ENCODE measurements at regions not wholly inside any gene's neighbourhood (a gene's known extent, or its start where the extent isn't known, plus 50 kb on each side); places are given as distances from the start of the nearest gene placed in this dataset.

DNA sequence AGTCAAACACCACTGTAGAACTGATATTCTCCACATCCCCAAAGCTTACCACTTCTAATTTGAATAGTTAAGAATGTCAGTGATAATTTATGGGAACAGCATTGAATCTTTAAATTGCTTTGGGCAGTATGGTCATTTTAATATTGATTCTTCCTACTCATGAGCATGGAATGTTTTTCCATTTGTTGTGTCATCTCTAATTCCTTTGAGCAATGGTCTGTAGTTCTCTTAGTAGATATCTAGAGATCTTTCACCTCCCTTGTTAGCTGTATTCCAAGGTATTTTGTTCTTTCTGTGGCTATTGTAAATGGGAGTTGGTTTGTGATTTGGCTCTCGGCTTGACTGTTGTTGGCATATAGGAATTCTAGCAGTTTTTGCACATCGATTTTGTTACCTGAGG lies 1341.8 kb upstream of the CDH9 start:
- Histone ChIP-seq H4K20me1 (replicated peaks; ENCODE audit: insufficient read depth) (no peaks in the 10 kb centered on the region), H3F3A (replicated peaks; ENCODE audit: low read depth) (no peaks in the 10 kb centered on the region), H3K9me2 (ENCODE audit: insufficient read depth) (no peaks in the 10 kb centered on the region), H3K4me2 (no peak overlapping the region), H3K4me3 (no peak overlapping the region), H2AFZ (no peak overlapping the region), H3K27me3 (ENCODE audit: insufficient read depth) (no peaks in the 10 kb centered on the region), H3K4me1 (ENCODE audit: insufficient read depth) (no peaks in the 10 kb centered on the region), H3K79me2 (replicated peaks; ENCODE audit: insufficient read depth) (no peaks in the 10 kb centered on the region), H3K36me3 (ENCODE audit: insufficient read depth) (no peaks in the 10 kb centered on the region), H3K27ac (ENCODE audit: low read depth) (no peak overlapping the region)
- peaks cover 5% of the 10 kb centered on the region; the same call in 2 of the 3 replicates for H3K9me3 Mint-ChIP-seq
- TF ChIP-seq ZNF114 (CRISPR knock-in tag; IDR thresholded peaks at IDR 0.05) (no peak), ZNF331 (CRISPR knock-in tag; IDR thresholded peaks at IDR 0.05; ENCODE audit: low read depth) (no peak), EZH2phosphoT487 (IDR thresholded peaks at IDR 0.05; ENCODE audit: unreplicated experiment) (no peak), EZH2 (IDR thresholded peaks at IDR 0.05; ENCODE audit: low read depth, unreplicated experiment) (no peak), STAT1 (IDR thresholded peaks at IDR 0.05; ENCODE audit: unreplicated experiment) (no peak), JUNB (IDR thresholded peaks at IDR 0.05; ENCODE audit: unreplicated experiment) (no peak), NANOG (IDR thresholded peaks at IDR 0.05; ENCODE audit: borderline replicate concordance) (no peak), POLR2AphosphoS5 (IDR thresholded peaks at IDR 0.05; ENCODE audit: low read depth) (no peak), CREB1 (CRISPR knock-in tag; IDR thresholded peaks at IDR 0.05; ENCODE audit: low read depth) (no peak)
- TF ChIP-seq, protein P1, sequence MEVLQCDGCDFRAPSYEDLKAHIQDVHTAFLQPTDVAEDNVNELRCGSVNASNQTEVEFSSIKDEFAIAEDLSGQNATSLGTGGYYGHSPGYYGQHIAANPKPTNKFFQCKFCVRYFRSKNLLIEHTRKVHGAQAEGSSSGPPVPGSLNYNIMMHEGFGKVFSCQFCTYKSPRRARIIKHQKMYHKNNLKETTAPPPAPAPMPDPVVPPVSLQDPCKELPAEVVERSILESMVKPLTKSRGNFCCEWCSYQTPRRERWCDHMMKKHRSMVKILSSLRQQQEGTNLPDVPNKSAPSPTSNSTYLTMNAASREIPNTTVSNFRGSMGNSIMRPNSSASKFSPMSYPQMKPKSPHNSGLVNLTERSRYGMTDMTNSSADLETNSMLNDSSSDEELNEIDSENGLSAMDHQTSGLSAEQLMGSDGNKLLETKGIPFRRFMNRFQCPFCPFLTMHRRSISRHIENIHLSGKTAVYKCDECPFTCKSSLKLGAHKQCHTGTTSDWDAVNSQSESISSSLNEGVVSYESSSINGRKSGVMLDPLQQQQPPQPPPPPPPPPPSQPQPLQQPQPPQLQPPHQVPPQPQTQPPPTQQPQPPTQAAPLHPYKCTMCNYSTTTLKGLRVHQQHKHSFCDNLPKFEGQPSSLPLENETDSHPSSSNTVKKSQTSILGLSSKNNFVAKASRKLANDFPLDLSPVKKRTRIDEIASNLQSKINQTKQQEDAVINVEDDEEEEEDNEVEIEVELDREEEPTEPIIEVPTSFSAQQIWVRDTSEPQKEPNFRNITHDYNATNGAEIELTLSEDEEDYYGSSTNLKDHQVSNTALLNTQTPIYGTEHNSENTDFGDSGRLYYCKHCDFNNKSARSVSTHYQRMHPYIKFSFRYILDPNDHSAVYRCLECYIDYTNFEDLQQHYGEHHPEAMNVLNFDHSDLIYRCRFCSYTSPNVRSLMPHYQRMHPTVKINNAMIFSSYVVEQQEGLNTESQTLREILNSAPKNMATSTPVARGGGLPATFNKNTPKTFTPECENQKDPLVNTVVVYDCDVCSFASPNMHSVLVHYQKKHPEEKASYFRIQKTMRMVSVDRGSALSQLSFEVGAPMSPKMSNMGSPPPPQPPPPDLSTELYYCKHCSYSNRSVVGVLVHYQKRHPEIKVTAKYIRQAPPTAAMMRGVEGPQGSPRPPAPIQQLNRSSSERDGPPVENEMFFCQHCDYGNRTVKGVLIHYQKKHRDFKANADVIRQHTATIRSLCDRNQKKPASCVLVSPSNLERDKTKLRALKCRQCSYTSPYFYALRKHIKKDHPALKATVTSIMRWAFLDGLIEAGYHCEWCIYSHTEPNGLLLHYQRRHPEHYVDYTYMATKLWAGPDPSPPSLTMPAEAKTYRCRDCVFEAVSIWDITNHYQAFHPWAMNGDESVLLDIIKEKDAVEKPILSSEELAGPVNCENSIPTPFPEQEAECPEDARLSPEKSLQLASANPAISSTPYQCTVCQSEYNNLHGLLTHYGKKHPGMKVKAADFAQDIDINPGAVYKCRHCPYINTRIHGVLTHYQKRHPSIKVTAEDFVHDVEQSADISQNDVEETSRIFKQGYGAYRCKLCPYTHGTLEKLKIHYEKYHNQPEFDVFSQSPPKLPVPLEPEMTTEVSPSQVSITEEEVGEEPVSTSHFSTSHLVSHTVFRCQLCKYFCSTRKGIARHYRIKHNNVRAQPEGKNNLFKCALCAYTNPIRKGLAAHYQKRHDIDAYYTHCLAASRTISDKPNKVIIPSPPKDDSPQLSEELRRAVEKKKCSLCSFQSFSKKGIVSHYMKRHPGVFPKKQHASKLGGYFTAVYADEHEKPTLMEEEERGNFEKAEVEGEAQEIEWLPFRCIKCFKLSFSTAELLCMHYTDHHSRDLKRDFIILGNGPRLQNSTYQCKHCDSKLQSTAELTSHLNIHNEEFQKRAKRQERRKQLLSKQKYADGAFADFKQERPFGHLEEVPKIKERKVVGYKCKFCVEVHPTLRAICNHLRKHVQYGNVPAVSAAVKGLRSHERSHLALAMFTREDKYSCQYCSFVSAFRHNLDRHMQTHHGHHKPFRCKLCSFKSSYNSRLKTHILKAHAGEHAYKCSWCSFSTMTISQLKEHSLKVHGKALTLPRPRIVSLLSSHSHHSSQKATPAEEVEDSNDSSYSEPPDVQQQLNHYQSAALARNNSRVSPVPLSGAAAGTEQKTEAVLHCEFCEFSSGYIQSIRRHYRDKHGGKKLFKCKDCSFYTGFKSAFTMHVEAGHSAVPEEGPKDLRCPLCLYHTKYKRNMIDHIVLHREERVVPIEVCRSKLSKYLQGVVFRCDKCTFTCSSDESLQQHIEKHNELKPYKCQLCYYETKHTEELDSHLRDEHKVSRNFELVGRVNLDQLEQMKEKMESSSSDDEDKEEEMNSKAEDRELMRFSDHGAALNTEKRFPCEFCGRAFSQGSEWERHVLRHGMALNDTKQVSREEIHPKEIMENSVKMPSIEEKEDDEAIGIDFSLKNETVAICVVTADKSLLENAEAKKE (CRISPR knock-in tag; IDR thresholded peaks at IDR 0.05): no peak
- TF ChIP-seq, protein P2, sequence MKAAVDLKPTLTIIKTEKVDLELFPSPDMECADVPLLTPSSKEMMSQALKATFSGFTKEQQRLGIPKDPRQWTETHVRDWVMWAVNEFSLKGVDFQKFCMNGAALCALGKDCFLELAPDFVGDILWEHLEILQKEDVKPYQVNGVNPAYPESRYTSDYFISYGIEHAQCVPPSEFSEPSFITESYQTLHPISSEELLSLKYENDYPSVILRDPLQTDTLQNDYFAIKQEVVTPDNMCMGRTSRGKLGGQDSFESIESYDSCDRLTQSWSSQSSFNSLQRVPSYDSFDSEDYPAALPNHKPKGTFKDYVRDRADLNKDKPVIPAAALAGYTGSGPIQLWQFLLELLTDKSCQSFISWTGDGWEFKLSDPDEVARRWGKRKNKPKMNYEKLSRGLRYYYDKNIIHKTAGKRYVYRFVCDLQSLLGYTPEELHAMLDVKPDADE (IDR thresholded peaks at IDR 0.05): no peak
- TF ChIP-seq, protein P3, sequence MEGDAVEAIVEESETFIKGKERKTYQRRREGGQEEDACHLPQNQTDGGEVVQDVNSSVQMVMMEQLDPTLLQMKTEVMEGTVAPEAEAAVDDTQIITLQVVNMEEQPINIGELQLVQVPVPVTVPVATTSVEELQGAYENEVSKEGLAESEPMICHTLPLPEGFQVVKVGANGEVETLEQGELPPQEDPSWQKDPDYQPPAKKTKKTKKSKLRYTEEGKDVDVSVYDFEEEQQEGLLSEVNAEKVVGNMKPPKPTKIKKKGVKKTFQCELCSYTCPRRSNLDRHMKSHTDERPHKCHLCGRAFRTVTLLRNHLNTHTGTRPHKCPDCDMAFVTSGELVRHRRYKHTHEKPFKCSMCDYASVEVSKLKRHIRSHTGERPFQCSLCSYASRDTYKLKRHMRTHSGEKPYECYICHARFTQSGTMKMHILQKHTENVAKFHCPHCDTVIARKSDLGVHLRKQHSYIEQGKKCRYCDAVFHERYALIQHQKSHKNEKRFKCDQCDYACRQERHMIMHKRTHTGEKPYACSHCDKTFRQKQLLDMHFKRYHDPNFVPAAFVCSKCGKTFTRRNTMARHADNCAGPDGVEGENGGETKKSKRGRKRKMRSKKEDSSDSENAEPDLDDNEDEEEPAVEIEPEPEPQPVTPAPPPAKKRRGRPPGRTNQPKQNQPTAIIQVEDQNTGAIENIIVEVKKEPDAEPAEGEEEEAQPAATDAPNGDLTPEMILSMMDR (conservative IDR thresholded peaks at IDR 0.05; ENCODE audit: low read depth in 2 of 2): no peak
- TF ChIP-seq, protein P4, sequence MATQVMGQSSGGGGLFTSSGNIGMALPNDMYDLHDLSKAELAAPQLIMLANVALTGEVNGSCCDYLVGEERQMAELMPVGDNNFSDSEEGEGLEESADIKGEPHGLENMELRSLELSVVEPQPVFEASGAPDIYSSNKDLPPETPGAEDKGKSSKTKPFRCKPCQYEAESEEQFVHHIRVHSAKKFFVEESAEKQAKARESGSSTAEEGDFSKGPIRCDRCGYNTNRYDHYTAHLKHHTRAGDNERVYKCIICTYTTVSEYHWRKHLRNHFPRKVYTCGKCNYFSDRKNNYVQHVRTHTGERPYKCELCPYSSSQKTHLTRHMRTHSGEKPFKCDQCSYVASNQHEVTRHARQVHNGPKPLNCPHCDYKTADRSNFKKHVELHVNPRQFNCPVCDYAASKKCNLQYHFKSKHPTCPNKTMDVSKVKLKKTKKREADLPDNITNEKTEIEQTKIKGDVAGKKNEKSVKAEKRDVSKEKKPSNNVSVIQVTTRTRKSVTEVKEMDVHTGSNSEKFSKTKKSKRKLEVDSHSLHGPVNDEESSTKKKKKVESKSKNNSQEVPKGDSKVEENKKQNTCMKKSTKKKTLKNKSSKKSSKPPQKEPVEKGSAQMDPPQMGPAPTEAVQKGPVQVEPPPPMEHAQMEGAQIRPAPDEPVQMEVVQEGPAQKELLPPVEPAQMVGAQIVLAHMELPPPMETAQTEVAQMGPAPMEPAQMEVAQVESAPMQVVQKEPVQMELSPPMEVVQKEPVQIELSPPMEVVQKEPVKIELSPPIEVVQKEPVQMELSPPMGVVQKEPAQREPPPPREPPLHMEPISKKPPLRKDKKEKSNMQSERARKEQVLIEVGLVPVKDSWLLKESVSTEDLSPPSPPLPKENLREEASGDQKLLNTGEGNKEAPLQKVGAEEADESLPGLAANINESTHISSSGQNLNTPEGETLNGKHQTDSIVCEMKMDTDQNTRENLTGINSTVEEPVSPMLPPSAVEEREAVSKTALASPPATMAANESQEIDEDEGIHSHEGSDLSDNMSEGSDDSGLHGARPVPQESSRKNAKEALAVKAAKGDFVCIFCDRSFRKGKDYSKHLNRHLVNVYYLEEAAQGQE (IDR thresholded peaks at IDR 0.05; ENCODE audit: unreplicated experiment): no peak
- no peaks in the 10 kb centered on the region for H3K36me3 Mint-ChIP-seq (ENCODE audit: low read depth)
- no peak overlapping the region for H3K27ac Mint-ChIP-seq
- peaks cover 4% of the 10 kb centered on the region for H3K27me3 Mint-ChIP-seq (ENCODE audit: insufficient read depth, low read depth, poor library complexity)
- no peak for ATAC-seq
- H3K4me3 Mint-ChIP-seq: no peak overlapping the region
- DNase-seq (ENCODE audit: low spot score): no peak
- no peaks in the 10 kb centered on the region for H3K4me1 Mint-ChIP-seq

Measured in GM23338 (cell line).